MM.1S (cell line): ENCODE measurements at regions not wholly inside any gene's neighbourhood (a gene's known extent, or its start where the extent isn't known, plus 50 kb on each side); places are given as distances from the start of the nearest gene placed in this dataset.

ENCODE experiments used
- CTCF ChIP-seq: fragments of 300-600 bp; sonication (generic); IDR thresholded peaks from 2 replicates; pipeline ENCODE4 v1.5.1; 2016; ENCODE audit warnings: antibody characterized with exemption, low read length, mixed read lengths
- EZH2 ChIP-seq: fragments of 300-600 bp; sonication (generic); optimal IDR thresholded peaks from 2 replicates; pipeline ENCODE3; 2017; ENCODE audit warnings: low read depth, mild to moderate bottlenecking, antibody characterized with exemption, low read length, mixed read lengths
- EZH2phosphoT487 ChIP-seq: fragments of 300-600 bp; sonication (generic); IDR thresholded peaks from 2 replicates; pipeline ENCODE4 v1.6.1; 2018; ENCODE audit warnings: antibody characterized with exemption, low read length

DNA sequence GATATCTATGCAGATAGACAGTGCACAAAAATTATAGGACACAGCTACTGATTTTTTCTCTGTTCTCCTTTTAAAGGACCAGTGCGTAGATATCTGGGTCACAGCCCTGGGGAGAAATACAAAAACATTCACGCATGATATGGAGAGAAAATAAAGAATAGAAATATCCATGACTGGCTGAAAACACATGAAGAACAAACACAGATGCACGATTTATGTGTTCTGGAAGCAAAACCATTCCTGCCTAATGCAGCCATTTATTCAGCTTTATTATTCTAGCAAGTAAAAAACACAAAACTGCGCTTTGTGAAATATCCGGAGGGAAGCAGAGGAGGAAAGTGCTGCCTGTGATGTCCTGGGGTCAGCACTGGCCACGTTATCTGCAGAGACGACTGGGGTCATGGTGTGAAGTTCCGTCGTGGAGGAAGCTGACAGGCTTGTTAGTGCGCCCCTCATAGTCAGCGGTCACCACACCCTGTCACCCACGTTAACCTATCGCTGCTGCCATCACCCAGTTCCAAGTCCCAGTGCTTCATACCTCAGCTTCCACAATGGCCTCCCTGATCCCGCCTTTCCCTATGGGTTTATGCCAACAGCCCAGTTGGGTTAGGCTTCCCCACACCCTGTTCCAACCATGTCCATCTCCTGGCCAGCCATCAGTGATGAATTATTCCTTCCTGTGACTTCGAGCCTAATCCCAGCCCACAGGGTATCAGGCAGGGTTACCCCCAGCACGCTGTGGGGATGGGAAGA lies 86.6 kb upstream of the RPS6KA2 start:
- TF ChIP-seq CTCF (no peak), EZH2 (no peak), EZH2phosphoT487 (no peak)
